ENCODE measurements at regions not wholly inside any gene's neighbourhood (a gene's known extent, or its start where the extent isn't known, plus 50 kb on each side); places are given as distances from the start of the nearest gene placed in this dataset.

DNA sequence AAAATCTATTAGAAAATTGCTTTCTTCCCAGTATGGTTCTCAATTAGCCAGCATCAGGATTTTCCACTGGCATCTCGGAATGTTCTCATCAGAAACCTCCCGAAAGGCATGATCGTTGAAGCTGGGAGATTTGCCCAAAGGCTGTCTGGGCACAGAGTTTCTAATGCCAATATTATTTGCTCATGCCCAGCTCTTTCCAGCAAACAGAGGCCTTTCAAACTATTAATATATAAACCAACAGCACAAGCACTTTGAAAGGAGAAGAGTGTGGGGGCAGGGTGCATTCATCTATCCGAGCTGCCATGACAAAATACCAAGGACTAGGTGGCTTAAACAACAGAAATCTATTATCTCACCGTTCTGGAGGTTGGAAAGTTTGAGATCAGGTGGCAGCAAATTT is 88.3 kb upstream of the MSX1 start:
- DNase-seq: no peak

DNA sequence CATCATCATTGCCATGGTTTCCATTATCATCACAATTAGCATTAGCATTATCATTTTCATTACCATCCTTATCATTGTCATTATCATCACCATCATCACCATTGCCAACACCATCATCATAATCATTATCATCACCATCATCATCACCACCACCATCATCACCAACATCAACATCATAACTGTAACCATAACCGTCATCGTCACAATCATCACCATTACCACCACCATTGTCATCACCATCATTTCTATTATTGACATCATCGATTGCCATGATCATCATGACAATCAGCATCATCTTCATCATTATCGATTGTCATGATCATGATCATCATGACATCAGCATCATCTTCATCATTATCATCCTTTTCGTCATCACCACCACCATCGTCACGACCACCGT is 88.9 kb upstream of the MSX1 start:
- DNase-seq: no peak

DNA sequence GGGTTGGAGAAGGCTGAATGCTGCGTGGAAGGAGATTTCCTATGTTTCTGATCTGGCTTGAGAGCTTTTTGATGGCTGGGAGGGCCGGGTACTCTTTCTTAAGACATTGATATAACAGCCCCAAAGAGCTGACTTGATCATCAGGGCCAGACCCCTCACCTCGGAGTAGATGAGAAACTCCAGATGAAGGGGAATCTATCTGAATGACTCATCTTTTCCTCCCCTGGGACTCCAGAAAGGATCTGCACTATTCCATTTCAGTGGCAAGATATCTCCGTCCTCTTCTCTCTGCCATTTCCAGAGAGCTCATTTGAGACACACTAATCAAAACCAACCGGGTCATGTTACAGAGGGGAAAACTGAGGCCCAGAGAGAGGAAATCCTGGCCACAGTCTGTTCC is 92.9 kb upstream of the MSX1 start:
- no peak for DNase-seq

DNA sequence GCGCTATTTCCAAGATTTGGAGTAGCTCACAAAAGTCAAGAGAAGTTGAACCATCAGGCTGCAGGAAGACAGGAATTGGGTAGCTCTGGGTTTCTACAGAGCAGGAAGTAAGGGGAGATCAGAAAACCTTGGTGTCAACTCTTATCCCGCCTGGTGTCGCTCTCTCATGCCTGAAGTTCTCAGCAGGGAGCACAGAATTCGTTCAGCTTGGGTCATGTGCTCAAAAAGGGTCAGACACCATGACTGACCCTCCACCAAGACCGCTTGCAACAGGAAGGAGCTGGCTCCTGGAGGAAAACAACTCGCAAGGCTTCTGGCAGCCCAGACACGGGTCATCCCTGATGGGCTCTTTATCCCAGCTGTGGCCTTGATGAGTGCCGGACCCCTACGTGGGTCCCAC is 93.7 kb upstream of the MSX1 start:
- DNase-seq: no peak

DNA sequence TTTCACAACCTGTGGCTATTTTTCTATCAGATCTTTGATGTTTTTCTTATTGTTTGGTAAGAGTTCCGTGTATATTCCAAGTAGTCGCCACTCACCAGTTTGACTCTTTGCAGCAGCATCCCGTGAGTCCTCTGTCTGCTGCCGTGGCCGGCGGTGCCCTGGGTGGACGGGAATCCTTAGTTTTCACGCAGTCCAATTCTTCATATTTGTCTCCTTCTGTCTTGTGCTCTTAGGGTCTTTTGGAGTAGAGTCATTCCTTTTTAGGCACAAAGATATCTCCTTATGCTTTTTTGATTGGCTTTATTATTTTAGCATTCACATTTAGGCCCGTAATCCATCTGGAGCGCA is 94.9 kb upstream of the MSX1 start:
- DNase-seq: no peak

DNA sequence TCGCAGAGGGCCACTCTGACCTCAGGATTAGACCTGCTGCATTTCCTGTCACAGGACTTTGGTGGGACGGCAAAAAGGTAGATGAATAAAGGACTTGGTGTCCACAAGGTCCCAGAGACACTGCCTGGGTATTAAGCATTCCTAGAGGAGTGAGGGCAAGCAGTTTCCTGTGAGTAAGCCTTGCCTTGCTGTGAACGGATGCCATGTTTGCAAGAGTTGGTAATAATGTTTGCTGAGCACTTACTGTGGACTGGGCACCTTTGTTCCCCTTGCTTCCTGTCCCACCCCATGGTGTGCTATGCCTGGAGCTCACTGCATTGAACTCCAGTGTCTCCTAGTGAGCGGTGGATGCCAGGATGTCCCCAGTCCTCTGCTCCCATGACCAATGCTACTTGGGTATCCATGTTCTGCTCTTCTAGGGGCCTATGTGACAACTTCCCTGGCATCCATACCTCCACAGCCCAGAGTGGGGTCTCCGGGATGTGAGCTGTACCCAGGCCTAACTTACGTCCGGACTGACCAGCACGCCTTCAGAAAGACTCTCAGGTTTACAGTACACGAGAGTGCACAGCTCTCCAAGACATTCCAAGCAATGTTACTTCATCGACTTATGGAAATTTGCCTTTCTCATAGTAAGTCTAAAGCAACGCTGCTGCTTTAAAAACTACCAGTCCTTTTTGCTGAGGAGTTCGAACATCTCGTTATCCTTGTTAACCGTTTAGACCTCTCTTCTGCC is 95.5 kb upstream of the MSX1 start:
- DNase-seq: no peak

DNA sequence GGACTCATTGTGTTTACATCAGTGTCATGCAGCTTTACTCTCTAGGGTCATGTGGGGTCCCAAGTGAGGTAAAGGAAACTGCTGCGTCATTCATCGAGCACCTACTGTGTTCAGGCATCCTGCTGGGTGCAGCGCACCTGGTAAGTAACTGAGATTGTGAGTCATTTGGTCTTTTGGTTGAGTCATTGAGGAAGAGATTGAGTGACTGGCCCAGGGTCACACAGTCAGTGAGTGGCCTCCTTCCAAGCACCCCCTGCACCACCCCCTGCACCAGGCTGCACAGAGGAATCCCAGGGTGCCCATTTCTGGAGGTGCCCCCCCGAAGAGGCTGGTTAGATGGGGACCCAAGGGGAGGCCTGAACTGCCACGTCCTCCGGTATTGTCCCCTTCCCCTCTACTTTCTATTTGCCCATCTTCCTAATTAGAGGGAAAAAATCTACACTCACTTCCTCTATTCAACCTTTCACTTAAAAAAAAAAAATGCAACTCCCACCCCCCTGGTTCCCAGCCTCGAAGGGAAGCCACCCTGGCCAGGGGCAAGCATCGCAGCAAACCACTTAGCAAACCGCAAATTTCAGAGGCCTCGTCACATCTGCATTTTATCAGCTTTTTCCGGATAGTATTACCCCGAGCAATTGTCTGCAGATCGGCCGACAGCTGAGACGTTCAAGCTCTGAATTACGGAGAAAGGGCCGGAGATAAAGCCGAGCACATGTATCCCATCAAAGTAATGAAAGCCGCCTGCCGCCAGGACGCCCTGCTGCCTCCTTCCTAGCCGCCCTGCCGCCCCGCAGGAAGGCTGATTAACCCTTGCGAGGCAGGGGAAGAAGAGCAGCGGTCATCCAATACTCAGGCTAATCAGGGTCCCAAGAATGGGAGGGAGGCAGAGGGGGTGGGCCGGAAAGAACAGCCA is 96.3 kb upstream of the MSX1 start:
- no peak for DNase-seq

DNA sequence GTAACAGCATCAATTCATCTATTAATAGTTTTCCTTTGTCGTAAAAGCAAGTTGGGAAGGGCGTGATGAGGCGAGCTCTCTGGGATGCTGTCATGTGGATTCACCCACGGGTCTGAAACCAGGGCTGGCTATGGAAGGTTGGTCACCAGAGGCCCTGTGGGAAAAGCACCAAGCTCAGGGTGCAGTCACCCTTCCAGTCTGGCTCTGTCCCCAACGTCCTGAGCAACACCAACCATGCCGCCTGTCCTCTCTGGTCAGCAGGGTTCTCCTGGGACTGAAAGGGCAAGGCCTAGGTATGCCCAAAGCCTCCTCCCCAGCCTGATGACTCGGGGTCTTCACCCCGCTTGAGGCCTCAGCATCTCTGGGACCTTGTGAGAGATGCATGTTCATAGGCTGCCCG is 97.2 kb upstream of the MSX1 start:
- no peak for DNase-seq

DNA sequence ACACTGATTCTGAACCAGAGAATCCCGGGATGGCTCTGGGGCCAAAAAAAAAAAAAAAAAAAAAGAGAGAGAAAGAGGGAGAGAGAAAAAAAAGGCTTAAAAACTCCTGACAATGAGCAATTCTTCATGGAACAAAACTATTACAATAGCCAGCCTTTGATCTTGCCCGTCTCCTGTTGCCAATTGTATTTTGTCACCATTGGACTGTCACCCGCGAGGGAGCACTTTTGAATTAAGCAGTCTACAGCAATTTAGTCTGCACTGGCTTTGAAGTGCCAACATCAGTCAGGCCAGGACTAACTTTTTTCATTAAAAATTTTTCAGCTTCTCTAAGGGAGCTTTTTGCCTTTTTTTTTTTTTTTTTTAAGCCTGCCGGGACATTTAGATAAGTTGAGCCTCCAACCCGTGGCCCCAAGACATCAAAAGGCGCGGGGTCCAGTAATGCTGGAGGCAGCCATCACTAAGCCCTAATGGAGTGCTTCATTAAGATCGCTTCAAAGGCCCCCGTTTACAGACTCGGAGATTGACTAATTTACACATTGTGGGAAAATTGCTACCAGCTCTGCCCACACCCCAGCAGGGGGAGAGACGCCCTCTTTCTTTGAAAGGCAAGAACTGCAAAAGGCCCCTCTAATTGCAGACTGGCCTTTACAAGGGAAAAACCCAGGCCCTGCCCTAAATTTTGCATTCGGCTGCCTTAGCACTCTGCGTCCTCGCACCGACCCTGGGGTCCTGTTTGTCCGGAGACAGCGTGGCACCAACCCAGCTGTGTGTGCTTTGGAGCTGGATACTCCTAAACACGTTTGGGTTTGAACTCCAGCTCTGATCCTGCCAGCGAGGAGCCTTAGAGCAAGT is 98.1 kb upstream of the MSX1 start:
- DNase-seq: no peak

DNA sequence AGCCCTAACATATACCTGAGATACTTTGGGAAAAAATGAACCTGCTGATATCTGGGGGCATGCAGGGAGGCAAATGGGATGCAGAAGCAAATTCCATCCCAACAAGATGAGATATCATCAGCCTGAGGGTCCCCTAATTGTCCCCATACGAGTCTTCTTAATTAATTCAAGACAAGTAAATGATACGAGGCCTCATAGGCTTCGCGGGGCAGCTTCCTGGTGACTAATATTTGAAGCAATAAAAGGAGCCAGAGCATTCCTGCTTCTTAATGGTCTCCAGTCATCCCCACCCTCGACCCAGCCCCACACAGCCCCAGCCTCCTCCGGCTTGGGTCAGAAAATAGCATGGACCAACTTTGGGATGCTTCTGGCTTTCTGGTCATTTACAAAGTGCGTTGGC is 99.6 kb upstream of the MSX1 start:
- no peak for DNase-seq

DNA sequence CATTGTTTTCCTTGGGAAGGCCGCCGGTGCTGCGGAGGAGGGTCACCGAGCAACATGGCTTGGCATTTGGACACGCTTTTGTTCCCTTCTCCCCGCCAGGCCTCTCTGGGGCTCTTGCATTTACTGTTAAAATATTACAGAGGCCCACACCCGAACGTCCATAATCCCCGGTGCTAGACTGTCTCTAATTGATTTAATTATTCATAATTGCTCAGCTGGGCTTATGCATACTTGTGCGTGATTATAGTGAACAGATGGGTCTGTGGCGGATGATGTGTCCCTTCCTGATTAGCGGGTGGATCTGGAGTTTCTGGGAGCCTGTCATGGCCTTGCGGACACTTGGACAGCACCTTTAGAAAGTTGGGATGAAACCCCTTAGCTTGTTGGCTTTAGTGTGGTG is 100.2 kb upstream of the MSX1 start:
- DNase-seq: no peak

DNA sequence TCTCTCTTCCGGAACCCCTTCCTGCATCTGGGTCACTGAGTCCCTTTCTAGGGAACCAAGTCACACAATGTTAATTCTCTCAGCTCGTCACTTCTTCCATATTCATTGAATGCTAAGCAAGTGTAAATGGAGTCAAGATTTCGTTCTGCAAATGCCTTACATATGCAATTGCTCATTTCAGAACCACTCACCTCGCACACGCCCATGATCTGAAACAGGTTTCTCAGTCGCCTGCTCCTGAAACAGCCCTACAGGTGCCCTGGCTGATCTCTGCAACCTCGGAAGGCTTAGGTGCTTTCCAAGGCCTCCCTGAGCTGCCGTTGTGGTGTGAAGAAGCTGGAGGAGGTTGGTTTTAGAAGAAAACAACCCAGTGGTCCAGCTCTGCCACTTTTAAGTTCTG is 100.8 kb upstream of the MSX1 start:
- no peak for DNase-seq

DNA sequence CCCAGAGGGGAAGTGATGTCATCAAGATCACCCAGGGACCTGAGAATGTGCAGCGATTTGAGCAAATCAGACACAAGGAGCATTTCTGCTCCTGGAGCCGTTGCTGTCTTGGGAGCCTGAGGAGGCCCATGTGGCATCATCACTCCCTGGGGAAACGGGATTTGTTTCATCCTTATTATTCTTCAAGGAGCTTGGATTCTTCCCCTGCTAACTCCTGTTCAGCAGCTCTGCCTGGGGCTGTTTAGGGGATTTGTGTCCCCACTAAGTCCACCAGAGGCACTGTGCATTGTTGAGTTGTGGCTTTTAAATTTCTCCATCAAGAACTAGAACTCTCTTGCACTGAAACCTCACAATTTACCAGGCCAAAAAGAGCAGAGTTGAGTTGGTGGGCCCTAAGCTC is 104.2 kb upstream of the MSX1 start:
- no peak for DNase-seq

DNA sequence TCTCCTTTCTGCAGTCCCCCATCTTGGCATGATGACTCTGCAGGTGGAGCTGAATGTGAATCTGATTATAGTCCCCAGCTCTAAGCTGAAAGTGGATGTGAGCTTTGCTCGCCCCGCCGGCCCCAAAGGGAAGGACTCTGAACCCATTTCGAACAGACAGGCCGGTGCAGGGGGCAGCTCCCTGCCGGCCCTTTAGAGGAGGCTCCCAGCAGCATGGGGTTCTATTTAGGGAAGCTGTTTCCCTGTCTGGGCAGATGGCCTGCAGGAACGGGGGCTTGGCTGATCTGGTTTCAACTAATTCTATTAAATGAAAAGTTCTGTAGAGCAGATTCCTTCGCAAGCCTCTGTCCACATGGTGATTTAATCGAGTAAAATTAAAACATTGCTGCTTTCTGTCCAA is 104.8 kb upstream of the MSX1 start:
- DNase-seq: no peak

DNA sequence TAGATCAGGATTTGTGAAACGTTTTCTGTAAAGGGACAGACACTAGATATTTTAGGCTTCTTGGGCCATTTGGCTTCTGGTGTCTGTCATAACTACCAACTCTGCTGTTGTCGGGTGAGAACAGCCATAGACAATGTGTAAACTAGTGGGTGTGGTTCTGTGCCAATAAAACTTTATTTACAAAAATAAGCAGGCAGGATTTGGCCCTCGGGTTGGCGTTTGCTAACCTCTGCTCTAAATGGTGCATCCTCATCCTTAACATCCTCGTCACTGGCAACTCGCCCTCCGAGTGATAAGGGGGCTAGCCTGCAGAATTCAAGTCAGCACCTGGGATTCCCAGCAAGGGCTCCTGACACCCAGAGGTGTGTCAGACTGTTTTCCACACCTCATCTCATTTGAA is 105.8 kb upstream of the MSX1 start:
- DNase-seq: no peak

DNA sequence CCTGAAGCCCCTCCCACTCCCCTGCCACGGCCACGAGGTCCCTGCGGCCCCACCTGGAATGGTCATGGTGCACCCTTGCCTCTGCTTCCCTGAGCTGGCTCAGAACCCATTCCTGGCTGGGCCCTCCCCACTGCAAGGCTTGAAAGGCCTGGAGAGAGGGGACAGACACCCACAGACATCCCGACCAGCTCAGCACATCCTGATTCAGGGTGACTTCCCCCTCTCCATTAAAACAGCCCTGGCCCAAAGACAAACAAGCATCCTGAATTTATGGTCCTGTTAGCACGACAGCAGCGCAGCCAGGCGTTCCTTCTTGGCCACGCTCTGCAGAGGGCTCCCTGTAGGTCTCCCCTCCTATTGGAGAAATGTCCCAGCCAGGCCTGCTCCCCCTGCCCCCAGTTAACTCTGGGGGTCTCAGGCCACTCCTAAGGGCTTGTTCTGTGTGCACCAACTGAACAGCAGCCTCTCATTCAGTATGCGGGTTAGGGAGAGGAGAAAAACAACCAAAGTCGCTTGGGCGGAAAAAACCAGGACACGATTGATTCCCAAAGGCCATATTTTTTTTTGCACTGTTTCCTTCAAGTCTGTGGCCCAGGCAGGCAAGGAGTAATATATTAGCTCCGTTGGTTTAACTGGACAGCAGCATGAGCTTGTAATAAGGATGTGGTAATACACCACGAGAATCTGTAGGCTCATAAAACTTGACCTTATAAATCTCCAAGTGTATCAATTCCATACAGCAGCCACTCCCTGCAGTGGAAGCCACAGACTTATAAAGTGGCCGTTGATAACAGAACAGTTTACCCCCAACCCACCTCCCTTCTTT is 106.7 kb upstream of the MSX1 start:
- DNase-seq: no peak

DNA sequence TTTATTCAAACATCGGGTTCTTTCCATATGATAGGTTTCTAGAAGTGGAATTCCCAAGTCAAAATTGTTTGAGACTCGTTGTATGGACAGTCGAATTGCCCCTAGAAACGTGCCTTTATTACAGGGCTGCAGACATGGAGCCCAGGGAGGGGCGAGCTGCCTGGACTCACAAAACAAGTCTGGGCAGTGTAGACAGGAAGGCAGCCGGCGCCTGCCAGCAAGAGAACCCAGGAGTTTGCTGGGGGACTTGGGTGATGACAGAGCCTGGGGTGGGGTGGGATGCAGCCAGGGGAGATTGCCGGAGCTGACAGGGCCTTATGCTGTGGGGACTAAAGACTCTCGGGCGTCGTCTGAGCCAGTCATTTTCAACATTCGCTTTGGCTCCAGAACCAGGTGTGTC is 107.4 kb upstream of the MSX1 start:
- DNase-seq: no peak

DNA sequence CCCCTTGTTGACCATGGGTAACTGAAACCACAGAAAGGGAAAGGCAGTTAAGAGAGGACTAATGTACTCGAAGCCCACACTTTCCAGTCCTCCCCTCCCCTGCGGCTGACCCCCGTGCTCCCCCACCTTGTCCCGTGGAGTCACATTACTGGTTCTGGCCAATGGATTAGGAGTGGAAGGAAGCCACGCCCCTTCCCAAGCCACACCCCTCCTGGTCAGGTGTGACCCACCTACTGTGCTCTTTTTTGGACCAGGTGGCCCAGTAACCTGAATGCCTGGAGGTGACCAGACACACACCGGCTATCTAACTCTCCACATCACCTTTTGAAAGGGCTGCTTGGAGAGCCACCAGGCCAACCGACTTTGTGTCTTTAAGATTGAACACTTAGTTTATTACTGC is 109.3 kb upstream of the MSX1 start:
- no peak for DNase-seq

DNA sequence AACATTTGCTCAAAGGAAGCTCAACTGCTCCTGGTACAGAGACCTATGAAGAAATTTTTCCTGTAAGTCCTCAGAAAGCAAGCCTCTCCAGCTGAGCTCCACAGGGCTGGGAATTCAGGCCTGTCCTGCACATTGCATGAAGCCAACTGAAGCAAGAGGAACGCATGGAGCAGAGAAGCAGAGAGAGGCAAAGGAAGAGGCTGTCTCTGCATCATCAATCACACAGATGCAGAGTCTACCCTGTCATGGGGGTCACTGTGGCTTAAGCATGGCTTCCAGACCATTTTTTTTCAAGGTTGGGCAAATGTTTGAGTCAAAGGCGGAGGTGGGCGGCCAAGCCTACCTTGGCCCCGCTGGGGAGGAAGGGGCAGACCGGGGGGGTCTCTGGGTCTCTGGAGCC is 110.3 kb upstream of the MSX1 start:
- no peak for DNase-seq

DNA sequence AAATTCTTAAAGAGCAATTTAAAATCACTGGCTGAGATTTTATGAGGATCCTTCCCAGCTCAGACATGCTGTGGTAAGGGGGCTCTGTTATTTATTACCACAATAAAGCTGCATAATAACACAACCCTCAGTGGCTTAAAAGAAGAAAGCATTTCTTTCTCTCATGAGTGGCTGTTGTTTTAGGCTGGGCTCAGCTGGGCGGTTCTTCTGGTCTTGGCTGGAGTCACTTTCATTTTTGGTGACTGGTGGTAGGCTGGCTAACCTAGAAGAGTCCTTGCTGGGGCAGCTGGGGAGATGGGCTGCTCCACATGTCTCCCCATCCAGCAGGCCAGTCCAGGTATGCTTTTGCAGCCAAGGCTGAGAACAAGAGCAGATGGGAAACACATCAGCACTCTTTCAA is 113.0 kb upstream of the MSX1 start:
- no peak for DNase-seq

DNA sequence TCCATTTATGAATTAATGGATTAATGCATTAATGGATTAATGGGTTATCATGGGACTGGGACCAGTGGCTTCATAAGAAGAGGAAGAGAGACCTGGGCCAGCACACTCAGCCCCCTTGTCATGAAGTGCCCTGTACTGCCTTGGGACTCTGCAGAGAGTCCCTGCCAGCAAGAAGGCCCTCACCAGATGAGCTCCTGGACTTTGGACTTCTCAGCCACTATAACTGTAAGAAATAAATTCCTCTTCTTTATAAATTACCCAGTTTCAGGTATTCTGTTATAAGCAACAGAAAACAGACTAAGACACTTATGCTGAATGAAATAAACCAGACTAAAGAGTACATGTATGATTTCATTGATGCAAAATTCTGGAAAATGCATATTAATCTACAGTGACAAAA is 119.4 kb upstream of the MSX1 start:
- no peak for DNase-seq

DNA sequence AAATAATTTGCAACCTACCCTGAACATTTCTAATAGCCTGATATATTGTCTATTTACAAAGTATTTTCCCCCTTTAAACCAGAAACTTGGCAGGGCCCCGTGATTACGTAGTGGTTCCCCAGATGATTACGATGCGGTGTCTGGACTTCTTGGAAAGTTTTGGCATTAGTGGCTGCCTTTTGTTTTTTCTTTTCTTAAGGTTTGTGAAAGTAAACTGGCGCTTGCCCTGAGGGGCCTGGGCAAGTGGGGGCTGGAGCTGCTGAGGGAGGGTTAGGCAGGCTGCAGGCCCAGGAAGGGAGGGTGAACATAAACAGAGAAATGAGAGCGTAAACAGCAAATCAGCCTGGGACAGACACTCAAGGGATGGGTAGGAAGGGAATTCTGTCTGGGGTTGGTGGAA is 123.6 kb upstream of the MSX1 start:
- DNase-seq: no peak

Measured in NCI-H2171 (cell line).